ENCODE measurements at regions not wholly inside any gene's neighbourhood (a gene's known extent, or its start where the extent isn't known, plus 50 kb on each side); places are given as distances from the start of the nearest gene placed in this dataset.

DNA sequence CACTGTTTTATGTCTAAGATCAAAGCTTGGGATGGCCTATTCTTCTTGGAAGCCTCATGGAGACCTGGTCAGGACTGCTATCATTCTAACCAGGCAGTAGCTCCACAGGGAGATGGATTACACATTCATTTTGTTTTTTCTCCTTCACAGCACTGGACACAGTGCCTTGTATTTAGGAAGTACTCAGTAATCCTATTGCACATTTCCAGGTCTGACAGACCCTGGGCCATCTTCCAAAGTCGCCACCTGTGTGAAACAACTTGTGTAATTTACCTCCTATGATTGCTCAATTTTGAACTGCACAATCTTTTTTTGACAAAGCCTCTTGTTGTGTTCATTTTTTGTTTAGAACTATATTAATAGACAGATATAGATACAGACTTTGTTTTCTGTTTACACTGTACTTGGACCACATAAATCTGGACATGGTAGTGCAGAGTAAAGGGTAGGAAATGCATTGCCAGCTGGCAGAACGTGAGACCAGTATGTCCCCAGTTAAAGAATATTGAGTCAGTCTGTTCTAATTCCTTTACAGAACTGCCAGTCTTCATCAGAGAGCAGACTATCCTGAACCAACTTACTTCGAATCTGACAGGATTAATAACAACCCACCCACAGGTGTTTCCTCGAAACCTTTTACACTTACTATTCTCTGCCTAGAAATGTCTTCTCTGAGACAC is 277.8 kb upstream of the CYRIA start:
- Histone ChIP-seq H3K36me3 (no peaks in the 10 kb centered on the region), H3K4me3 (ENCODE audit: low read depth, low read length) (no peak overlapping the region), H3K27ac (no peak overlapping the region), H3K9me3 (ENCODE audit: severe bottlenecking) (no peaks in the 10 kb centered on the region), H3K27me3 (ENCODE audit: insufficient read depth, low read depth, severe bottlenecking) (no peaks in the 10 kb centered on the region)
- DNase-seq = no peak
- TF ChIP-seq, protein P1, sequence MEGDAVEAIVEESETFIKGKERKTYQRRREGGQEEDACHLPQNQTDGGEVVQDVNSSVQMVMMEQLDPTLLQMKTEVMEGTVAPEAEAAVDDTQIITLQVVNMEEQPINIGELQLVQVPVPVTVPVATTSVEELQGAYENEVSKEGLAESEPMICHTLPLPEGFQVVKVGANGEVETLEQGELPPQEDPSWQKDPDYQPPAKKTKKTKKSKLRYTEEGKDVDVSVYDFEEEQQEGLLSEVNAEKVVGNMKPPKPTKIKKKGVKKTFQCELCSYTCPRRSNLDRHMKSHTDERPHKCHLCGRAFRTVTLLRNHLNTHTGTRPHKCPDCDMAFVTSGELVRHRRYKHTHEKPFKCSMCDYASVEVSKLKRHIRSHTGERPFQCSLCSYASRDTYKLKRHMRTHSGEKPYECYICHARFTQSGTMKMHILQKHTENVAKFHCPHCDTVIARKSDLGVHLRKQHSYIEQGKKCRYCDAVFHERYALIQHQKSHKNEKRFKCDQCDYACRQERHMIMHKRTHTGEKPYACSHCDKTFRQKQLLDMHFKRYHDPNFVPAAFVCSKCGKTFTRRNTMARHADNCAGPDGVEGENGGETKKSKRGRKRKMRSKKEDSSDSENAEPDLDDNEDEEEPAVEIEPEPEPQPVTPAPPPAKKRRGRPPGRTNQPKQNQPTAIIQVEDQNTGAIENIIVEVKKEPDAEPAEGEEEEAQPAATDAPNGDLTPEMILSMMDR (IDR thresholded peaks at IDR 0.05; ENCODE audit: low read depth, low read length) = no peak

DNA sequence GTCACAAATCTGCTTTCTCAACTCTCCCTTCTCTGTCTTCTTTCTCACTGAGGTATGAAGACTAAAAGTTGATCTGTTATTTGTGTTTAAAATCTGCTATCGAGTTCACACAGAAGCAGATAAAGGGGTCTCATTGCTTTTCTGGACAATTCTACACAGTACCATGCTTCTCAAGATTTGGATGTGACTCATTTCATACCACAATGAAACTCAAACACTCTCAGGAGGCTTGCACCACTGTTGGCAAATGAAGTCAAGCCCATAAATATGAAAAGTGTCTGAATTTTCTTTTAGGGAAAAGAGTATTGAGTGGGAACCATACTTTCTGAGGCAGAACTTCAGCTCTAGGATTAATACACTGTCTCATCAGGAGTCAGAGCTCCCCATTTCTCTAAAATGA is 274.6 kb upstream of the CYRIA start:
- no peak for DNase-seq
- Histone ChIP-seq H3K9me3 (ENCODE audit: severe bottlenecking) (no peaks in the 10 kb centered on the region), H3K36me3 (no peaks in the 10 kb centered on the region), H3K27ac (no peak overlapping the region), H3K4me3 (ENCODE audit: low read depth, low read length) (no peak overlapping the region), H3K27me3 (ENCODE audit: insufficient read depth, low read depth, severe bottlenecking) (no peaks in the 10 kb centered on the region)
- TF ChIP-seq, protein P1 (IDR thresholded peaks at IDR 0.05; ENCODE audit: low read depth, low read length) = no peak

DNA sequence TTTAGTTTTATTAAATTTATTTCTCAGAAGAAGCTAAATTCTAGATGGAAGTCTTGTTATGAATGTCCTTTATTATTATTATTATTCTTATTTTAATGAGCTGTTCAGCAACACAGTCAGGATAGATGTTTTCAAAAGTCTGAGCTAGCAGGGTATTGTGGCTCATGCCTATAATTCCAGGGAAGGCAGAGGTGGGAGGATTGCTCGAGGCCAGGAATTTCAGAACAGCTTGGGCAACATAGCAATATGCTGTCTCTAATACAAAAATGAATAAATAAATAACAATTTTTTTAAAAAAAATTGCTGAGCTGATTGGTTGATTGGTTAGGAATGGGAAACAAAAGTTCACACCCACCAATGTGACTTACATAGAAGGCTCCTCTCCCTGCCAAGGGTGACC is 274.1 kb upstream of the CYRIA start:
- Histone ChIP-seq H3K36me3 (no peaks in the 10 kb centered on the region), H3K27me3 (ENCODE audit: insufficient read depth, low read depth, severe bottlenecking) (no peaks in the 10 kb centered on the region), H3K27ac (no peak overlapping the region), H3K9me3 (ENCODE audit: severe bottlenecking) (no peaks in the 10 kb centered on the region), H3K4me3 (ENCODE audit: low read depth, low read length) (no peak overlapping the region)
- TF ChIP-seq, protein P1 (IDR thresholded peaks at IDR 0.05; ENCODE audit: low read depth, low read length) = no peak
- DNase-seq = no peak

DNA sequence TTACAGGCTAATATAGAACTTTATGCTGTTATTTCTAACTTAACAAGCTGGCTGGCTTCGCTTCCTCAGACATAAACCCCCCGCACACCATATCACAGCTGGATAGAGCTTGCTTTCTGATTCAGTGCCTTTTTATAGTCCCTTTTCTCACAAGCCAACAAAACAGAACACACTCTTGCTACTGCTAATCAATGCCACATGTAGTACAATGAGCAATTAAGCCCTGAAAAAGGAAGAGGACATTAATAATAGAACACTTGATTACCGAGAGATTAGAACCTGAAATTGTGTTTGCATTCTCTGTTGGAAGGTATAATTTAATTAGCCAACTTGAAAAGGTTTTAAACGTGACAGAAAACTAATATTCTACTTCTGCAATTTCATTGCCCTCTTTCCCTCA is 267.7 kb upstream of the CYRIA start:
- H3K9me3 ChIP-seq (ENCODE audit: severe bottlenecking) = no peaks in the 10 kb centered on the region
- DNase-seq = no peak
- H3K27ac ChIP-seq = no peak overlapping the region
- no peak overlapping the region for H3K4me3 ChIP-seq (ENCODE audit: low read depth, low read length)
- H3K36me3 ChIP-seq = no peaks in the 10 kb centered on the region
- TF ChIP-seq, protein P1 (IDR thresholded peaks at IDR 0.05; ENCODE audit: low read depth, low read length) = no peak
- no peaks in the 10 kb centered on the region for H3K27me3 ChIP-seq (ENCODE audit: insufficient read depth, low read depth, severe bottlenecking)

DNA sequence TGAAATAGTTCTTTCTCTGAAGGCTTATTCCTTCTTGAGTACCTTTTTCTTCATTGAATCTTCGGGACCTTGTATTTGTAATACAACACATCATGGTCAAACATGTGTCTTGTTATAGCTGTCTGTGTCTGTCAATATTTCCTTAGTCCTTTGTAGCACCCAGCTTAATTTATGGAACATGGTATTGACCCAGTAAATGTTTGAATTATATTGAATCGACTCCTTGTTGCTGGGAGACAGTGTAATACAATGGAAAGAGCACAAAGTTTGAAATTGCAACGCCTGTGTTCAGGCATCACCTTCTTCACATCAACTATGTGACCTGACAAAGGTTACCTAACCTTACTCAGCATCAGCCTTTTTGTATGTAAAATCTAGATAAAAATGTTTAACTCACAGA is 267.2 kb upstream of the CYRIA start:
- TF ChIP-seq, protein P1 (IDR thresholded peaks at IDR 0.05; ENCODE audit: low read depth, low read length) = no peak
- H3K27ac ChIP-seq = no peak overlapping the region

DNA sequence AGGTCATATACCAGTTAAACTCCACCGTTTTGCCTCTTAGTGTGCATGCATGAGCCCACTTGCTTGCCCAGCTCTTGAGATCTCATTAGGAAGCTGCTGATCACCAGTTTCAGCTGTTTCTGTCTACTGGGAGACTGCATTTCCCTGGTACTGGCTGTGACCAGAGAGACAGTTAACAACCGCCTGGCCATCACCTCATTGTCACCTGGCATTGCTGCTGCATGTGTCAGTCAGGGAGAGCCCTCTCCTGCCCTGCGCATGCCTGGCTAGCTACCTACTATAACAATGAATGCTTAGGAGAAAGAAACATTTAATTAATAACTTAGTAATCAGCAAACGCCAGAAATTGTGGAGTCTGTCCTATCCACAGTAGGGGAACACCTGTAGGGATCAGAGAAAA is 265.8 kb upstream of the CYRIA start:
- DNase-seq = no peak
- Histone ChIP-seq H3K36me3 (no peaks in the 10 kb centered on the region), H3K27ac (no peak overlapping the region), H3K27me3 (ENCODE audit: insufficient read depth, low read depth, severe bottlenecking) (no peaks in the 10 kb centered on the region), H3K9me3 (ENCODE audit: severe bottlenecking) (no peaks in the 10 kb centered on the region), H3K4me3 (ENCODE audit: low read depth, low read length) (no peak overlapping the region)
- TF ChIP-seq, protein P1 (IDR thresholded peaks at IDR 0.05; ENCODE audit: low read depth, low read length) = no peak

More for the DNA sequence above, 267.2 kb upstream of the CYRIA start:
- no peaks in the 10 kb centered on the region for H3K9me3 ChIP-seq (ENCODE audit: severe bottlenecking)
- no peak for DNase-seq
- no peak overlapping the region for H3K4me3 ChIP-seq (ENCODE audit: low read depth, low read length)
- no peaks in the 10 kb centered on the region for H3K27me3 ChIP-seq (ENCODE audit: insufficient read depth, low read depth, severe bottlenecking)
- H3K36me3 ChIP-seq = no peaks in the 10 kb centered on the region

Measured in WERI-Rb-1 (cell line).